PC-9 (cell line): ENCODE measurements at regions not wholly inside any gene's neighbourhood (a gene's known extent, or its start where the extent isn't known, plus 50 kb on each side); places are given as distances from the start of the nearest gene placed in this dataset.
"Not testable (repeated sequence)": the region's sequence is repeated elsewhere in the genome, so short reads cannot be mapped to it uniquely, and the experiment has no call there.

Experiments
- EZH2 ChIP-seq: fragments of 200-600 bp; sonication (generic); IDR thresholded peaks from 2 replicates; pipeline ENCODE4 v1.8.0; 2017; ENCODE audit warnings: antibody characterized with exemption, low read depth
- TF ChIP-seq, protein P1 (sequence below): fragments of 200-600 bp; sonication (generic); conservative IDR thresholded peaks from 2 replicates; pipeline ENCODE4 v1.6.1; 2017; ENCODE audit warnings: mixed run types, antibody characterized with exemption, mild to moderate bottlenecking, moderate library complexity

DNA sequence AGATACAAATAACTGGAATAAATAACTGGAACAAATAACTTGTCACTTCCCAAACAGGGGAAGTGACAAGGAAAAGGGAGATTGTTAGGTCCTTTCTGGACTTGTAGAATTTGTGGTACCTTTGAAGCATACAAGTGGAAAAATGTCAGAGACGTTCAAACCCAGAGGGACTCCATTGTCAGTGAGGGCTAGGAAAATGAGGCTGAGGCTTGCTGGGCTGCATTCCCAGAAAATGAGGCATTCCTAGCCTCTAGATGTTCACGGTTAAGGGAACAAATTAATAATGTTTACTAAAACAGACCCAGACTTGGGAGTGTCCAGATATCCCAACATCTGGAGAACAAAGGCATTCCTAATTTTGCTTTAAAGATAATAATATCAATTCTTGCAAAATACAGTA lies 1158.0 kb downstream of the PCDH9 start:
- not testable (repeated sequence) for TF ChIP-seq EZH2
- TF ChIP-seq, protein P1, sequence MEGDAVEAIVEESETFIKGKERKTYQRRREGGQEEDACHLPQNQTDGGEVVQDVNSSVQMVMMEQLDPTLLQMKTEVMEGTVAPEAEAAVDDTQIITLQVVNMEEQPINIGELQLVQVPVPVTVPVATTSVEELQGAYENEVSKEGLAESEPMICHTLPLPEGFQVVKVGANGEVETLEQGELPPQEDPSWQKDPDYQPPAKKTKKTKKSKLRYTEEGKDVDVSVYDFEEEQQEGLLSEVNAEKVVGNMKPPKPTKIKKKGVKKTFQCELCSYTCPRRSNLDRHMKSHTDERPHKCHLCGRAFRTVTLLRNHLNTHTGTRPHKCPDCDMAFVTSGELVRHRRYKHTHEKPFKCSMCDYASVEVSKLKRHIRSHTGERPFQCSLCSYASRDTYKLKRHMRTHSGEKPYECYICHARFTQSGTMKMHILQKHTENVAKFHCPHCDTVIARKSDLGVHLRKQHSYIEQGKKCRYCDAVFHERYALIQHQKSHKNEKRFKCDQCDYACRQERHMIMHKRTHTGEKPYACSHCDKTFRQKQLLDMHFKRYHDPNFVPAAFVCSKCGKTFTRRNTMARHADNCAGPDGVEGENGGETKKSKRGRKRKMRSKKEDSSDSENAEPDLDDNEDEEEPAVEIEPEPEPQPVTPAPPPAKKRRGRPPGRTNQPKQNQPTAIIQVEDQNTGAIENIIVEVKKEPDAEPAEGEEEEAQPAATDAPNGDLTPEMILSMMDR, result not testable (repeated sequence)
